CD4-positive, alpha-beta T cell treated with Interleukin-4 for 1 hour (primary cell): ENCODE measurements at regions not wholly inside any gene's neighbourhood (a gene's known extent, or its start where the extent isn't known, plus 50 kb on each side); places are given as distances from the start of the nearest gene placed in this dataset.

Experiments
- DNase-seq, 2 donors: peaks; one replicate each; pipeline ENCODE4 v3.0.0-alpha.2; 2020 to 2022

DNA sequence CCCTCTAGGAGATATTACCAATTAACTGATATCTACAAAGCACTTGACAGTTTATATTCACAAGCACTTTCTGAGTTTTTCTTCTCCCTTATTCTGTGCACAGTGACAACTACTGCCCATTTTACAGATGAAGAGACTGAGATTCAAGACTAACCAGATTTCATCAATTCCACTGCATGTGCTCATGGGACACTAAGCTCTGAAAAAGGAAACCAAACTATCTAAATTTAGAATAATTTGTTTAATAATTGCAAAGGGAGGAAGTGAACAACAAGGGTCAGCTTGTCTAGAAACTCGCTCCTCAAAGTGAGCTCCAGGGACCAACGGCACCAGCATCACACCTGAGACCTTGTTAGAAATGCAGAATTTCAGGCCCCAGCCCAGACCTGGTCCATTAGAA is 50.8 kb upstream of the MYLIP start:
- no peak for DNase-seq

DNA sequence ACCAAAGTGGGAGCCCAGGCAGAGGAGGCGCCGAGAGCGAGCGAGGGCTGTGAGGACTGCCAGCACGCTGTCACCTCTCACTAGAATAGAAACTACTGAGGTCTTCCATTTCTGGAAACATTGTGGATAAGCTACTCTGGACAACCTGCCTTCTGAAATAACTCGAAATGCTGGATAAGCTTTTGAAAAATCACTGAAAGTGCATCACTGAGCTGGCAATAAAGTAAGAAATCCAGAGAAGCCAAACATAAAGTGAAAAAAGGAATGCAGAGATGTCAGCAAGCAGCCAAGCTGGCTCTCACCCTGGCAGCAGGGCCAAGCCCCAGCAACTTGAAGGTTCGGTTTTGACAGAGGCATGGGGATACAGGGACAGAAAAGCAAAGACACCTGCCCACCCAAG is 59.2 kb upstream of the MYLIP start:
- no peak for DNase-seq

DNA sequence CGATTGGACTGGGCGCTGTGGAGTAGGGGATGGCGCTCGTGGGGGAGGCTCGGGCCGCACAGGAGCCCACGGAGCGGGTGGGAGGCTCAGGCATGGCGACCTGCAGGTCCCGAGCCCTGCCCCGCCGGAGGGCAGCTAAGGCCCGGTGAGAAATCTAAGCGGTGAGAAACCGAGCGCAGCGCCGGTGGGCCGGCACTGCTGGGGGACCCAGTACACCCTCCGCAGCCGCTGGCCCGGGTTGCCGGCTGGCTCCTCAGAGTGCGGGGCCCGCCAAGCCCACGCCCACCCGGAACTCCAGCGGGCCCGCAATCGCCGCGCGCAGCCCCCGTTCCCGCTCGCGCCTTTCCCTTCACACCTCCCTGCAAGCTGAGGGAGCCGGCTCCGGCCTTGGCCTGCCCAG is 59.7 kb upstream of the MYLIP start:
- DNase-seq = no peak

DNA sequence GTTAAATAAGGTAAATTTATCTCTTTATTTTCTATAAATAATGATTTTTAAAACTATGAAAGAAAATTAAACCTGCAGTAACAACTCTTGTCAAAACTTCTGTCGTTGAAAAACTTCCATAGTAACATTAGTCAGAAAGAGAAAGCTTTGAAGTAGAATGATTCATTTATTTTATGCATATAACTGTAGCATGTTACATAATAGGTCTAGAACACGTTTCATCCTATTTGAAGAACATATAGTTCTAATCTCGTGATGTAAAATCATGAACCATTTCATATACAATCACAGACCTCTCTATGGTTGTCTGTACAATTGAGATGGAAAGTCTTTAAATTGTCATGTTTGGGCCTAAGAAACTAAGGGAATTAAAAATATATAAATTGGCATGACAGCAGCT is 61.3 kb upstream of the MYLIP start:
- DNase-seq = no peak

DNA sequence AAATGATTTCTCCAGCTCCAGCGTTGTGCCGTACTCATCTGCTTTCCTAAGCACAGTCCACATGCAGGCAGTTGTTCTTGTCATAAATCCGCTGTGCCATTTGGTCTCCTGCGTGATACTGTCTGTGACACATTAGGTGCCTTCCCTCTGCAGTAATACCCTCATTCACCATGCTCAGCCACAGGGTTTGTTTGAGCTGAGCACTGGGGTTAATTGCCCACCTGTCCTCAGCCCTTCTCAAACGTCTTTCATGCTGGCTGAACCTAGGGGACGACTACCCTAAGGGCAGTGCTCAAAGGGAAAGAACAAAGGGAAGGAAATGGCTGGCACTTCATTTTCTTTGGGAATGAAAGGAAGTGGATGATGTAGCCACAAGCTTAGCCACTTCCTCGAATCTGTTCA is 64.2 kb upstream of the MYLIP start:
- DNase-seq = no peak

DNA sequence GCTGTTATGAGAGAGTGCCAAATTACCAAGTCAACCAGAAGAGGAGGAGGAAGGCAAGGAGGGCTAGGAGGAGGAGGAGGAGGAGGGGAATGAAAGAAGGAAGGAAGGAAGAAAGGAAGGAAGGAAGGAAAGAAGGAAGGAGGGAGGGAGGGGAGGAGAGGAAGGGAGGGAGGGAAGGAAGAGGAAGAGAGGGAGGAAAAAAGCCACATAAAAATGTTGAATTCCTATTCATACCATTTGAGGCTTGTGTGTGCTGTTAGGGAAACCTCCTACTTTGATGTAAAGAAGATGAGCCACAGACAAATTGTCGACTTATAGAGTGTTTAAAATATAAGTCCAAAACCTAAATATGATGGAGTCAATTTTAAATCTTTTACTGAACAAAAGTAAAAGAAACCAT is 65.3 kb upstream of the MYLIP start:
- no peak for DNase-seq

DNA sequence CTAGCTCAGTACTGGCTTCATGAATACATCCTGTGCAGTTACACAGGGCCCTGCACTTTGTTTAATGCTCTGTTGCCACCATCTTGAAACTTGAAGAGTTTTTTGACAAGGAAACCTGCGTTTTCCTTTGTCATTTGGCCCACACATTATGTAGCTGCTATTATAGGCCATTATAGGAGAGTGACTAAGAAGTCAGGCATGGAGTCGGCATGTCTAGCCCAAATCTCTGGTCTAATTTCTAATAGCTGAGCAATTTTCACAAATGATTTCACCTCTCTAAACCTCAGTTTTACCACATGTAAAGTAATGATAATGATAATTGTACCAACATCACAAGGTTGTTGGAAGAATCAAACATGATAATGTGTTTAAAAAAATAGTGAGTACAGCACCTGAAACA is 67.1 kb upstream of the MYLIP start:
- DNase-seq = no peak

DNA sequence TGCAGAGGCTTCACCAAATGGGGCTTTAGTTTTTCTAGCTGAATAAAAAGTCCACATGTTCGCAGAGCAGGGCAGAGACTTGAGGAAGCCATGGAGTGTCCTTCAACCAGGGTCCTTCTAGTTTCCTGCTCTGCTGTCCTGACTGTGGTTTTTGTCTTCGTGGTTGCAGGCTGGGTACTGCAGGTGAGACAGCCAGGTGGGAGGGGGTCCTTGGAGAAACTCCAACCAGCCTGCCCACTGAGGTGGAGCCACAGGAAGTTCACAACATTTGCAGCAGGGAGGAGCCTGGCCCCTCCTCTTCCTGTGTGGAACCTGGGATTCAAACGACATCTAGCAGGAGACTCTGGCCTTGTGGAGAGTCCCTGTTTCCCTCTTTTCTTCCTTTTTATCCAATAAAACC is 68.8 kb upstream of the MYLIP start:
- no peak for DNase-seq

DNA sequence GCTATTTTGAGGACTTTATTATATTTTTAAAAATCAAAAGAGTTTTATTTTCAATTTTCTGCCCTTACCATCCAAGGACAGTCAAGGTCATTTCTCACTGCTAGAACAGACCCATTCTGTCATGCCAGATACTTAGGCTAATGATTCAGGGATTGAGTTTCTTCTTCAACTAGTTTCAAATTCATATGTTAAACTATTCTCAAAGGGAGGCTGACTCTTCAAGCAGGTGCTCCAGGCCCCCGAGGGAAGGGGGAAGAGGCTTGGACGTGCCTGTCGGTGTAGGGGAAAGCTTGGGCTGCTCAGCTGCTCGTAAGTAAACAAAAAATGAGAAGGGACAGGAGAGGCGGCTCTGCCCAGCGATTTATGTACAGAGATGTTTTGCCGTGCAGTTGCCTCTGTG is 69.4 kb upstream of the MYLIP start:
- DNase-seq = no peak

DNA sequence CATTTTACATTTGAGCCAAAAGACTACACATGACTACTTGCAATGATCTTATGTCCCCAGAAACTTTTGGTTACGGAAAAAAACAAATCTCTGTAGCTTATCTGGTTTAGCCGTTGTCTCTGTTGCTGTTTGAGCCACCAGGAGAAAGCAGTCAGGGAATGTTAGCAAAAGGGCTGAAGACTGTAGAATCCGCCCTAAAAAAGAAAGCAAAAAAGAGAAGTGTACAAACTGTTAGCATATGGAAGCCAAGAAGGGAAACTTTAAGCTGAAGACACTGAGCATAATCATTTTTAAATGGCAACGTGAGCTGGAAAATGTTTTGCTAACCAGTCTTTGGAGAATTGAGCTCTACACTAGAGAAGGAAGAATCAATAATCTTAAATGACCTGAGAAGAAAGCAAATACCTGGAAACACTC is 69.9 kb upstream of the MYLIP start:
- no peak for DNase-seq

DNA sequence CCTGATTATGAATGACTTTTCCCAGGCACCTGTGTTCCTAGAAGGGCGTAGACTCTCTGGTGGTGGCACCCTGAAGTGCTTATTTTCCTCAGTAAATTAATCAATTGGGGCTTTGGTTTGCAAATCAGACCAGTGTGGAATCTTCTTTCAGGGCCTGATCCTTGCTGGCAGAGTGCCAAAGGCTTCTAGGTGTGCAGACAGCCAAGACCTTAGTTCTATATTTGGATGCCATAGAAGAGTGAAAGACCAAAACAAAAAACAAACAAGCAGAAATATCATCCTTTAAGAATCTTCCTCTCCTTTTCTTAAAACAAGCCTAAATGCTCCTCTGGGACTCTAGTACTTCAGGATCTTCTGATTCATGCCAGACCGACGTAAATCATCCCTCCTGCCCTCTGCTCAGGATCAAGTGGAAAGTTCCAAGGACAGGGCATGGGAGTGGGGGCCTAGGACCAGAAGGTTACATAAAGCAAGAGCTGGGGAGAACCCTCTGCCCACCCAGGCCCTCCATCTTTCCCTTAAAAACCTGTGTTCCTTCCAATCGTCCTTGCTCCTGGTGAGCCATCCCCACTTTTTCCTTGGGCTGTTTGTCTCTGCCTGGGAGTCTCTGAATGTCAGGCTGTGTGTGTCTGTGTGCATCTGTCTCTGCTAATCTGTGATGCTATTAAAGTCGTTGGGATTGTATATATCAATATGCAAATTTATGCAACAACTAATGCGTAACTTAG is 70.5 kb upstream of the MYLIP start:
- DNase-seq = no peak

DNA sequence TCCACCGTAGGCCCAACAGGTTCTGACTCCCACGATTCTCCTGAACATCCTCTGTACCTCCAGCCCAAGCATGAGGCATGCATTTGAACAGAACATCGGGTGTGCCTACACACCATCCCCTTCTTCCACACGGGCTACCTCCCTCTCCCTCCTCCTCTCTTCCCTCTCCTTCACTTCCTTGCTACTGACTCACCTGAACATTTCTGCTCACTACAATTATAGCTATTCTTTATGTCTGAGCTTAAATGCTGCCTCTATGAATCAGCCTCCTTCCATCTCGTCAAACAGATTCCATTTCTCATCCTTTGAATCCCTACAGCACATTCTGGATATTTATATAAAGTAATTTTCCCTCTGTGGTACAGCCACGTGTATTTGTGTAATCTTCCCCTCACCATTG is 71.4 kb upstream of the MYLIP start:
- no peak for DNase-seq

DNA sequence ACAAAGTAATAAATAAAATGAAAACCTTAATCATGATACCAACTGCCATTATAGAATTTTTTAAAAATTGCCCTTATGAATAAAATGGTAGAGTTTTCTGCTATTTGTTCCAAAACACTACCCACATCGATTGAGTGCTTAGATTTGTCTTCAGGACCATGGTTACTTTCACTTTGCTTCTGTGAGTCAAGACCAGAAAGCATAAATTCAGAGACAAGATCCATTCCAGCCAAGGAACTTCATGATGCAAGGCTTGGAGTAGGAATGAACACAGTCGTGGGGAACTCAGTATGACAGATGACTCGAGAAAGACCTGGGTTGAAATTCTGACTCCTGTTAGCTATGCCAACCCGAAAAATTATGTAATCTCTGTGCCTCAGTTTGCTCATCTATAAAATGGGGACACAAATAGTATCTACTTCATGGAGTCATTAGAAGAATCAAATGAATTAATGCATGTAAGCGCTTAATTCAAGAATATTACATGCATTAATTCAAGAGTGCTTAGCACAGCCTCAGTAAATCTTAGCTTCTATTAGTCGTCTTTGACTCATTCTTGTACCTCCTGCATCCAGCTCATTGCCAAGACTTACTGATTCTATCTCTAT is 72.5 kb upstream of the MYLIP start:
- no peak for DNase-seq

DNA sequence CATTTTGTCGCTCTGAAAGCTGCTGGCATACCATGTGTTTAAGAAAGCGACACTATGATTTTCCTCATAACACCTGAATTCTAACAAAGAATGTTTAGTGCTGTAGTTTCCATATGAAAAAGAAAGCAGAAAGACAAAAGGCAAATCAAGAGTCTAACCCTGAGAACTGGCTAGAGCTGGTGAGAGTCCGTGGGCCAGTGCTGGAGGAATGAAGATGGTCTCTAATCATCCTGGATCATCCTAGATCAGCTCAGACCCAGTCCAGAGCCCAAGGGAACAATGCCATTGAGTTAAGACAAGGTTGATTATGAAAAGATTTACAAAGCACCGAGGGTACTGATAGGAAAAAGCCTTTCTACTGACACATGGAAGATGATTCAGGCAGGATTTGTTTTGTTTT is 73.0 kb upstream of the MYLIP start:
- no peak for DNase-seq

DNA sequence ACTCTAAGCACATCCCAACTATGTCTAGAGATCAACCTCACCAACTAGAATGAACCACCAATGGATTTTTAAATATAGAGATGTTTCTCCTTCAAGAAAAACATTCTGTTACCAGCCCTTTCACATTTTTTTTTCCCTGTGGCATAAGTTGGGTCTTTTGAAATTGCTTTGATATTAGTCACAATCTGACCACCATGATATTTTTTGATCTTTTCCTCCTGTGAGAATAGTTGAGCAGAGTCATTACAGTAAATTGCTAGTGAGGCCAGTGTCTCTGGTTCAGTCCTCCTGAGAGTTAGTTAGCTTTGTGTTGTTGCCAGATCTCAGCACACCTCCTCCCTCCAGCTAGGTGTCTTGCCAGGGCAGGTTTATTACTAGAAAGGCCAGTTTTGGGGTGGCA is 79.7 kb upstream of the MYLIP start:
- no peak for DNase-seq

DNA sequence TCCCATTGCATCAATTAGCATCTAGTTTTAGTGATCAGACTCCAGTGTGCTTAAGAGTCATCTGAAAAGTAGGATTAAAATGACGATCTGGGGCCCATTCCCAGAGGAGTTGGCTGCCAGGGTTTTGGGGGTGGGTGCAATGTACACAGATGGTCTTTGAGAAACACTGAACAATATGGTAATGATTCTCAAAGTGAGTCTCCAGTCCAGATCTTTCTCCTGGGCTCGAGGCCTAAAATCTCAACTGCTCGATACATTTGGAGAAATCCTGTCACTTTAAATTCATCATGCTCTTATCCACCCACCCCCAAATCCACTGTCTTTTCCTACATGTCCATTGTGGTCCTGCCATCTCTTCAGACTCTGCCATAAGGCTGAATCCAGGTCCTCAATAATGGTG is 80.7 kb upstream of the MYLIP start:
- no peak for DNase-seq

DNA sequence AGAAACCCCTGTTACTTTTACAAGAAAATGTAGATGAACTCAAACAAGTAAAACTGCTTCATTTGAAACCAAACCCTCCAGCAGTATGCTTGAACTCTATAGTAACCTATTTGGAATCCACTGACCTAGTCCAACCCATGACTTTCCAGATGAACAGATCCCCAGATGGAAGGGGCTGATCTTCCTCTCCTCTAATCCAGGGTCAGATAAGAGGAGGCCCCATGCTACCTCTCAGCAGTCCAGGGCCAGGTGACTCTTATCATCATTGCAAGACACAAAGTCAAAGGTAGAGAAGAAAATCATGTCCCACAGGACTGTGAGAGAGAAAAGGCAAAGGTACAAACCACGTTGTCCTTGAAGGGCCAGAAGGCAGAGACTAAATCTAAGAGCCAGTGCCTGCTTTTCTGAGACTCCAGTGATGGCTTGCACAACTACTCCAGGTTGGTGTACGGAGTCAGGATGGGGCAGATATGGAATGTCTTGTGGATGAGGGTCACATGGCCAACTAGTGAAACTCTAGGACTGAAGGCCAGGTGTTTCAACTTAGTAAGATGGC is 81.4 kb upstream of the MYLIP start:
- no peak for DNase-seq

DNA sequence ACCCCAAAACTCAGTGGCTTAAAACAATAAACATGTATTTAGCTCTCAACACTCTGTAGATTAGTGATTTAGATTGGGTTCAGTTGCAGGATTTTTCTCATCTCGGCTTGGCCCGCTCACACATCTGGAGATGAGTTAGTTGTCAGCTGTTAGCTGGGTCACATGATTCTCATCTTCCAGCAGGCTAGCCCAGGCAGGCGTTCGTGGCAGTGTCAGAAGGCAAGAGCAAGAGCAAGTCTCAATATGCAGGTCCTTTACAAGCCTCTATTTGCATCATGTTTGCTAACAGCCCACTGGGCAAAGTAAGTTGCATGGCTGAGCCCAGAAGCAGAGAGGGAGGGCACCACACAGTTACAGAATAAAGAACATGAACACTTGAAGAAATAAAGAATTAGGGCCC is 83.6 kb upstream of the MYLIP start:
- DNase-seq = no peak

DNA sequence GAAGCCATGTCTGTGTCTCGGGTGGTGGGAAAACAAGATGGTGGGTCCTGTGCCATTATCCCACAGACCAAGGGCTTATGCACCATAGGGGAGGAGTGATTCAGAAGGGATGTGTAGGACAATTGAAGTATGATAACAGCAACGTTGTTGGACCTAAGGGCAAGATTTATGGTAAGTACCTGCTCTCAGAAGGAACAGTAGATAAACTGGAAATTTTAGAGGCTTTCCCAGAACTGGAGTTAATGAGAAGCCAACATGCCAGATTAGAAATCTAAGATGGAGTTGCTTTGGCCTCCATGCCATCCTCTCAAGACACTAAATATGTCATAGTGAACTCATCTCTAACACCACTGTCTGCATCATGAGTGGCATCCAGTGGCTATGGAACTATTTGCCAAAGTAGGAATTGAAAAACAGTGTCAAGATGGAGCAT is 84.7 kb upstream of the MYLIP start:
- DNase-seq = no peak

DNA sequence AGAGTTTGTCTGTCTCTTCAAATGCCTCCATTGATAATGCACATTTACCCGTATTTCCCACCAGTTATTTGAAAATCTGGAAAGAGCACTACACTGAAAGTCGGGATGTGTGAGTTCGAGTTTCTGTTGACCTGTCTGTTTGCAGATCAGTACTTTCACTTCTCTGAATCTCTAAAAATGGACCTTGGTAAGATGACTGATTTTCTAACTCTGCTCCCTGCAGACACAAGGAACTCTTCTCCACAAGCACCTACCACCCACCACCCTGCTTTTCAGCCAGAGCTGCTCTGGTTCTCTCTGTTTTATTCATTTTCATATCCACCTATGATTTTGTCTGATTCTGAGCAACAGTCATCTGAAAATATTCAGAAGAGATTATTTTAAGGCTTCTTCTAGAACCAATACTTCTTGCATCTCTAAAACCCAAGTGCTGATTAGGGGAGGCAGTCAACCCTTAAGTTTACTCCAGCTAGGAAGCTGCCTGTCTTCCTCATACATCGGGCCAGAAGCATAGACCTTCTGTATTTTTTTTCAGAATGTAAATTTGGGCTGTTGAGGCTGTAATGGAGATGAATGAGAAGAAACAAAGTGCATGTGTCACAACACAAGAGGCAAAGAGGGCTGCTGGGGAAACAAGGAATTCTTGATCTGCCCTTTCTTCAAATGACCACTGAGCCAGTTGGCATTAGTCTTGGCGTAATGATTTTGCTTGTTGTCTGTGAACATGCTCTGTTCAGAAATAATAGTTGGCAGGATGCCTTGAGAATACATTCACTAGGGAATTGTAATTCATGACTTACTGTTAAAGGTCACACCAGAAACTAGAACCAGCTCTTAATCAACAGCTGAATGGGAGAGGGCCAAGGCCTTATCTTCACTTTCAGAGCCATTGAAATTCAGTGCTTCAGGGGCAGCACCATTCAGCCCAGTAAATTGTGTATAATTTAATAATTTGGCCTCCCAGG is 85.4 kb upstream of the MYLIP start:
- DNase-seq = no peak

DNA sequence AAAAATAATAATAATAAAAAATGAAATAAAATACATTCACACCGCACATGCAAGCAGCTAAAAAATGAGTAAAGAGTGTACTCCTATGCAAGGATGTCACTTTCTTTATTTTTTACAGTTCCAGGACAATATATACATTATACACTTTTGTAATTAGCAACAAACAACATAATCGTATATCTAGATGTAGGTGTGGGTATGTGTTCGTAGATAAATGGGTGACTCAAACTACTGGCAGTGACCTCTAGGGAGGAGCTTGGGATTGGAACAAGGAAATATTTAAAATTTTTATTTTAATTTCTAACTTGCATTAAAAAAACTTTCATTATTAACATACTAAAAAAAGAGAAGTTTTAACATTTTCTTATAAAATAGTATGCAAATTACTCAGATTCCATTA is 86.1 kb upstream of the MYLIP start:
- no peak for DNase-seq

DNA sequence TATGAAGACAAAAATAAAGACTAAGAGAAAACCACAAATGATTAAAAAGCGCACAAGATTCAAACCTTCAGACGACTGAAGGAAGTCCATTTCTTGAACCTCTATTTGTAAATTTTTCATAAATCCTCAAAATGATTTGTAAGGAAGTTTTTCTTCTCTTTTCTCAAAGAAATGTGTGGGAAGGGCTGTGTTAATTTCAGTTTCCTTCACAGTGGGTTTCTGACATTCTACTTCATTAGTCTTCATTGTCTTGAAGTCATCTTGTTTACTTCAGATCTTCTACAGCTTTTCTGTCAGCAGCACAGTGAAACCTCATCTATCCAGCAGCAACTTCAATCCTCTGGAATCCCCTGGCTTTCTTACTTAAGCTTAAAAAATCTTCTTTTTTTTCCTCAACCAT is 87.6 kb upstream of the MYLIP start:
- DNase-seq = no peak

DNA sequence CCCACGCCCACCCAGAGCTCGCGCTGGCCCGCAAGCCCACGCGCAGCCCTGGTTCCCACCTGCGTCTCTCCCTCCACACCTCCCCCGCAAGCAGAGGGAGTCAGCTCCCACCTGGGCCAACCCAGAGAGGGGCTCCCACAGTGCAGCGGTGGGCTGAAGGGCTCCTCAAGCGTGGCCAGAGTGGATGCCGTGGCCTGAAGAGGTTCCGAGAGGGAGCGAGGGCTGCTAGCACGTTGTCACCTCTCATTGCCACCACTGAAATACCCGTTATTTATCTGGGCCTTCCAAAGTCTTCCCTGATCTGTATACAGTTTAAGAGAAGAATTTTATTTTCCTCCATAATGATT is 88.3 kb upstream of the MYLIP start:
- no peak for DNase-seq
